ENCODE measurements at regions not wholly inside any gene's neighbourhood (a gene's known extent, or its start where the extent isn't known, plus 50 kb on each side); places are given as distances from the start of the nearest gene placed in this dataset.

DNA sequence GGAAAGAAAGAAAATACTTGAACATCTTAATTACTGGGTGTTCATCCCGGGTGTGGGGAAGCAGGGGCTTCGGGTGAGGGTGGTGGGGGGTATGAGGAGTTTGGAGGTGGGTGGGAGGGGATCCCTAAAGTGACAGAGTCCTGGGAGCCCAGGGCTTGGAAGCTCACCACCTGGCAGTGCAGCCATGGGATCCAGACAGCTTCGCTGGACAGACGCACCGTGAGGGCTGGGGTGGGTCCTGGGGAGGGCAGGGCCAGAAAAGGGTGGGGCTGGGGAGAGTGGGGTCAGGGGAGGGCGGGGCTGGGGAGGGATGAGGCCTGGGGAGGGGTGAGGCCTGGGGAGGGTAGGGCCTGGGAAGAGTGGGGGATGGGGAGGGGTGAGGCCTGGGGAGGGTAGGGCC, 127.5 kb upstream of the LPCAT1 start:
- TF ChIP-seq POLR2A (IDR thresholded peaks at IDR 0.05; ENCODE audit: low read depth, low read length): no peak
- TF ChIP-seq POLR2AphosphoS5 (IDR thresholded peaks at IDR 0.05; ENCODE audit: low read depth, low read length): no peak
- TF ChIP-seq TAF1 (IDR thresholded peaks at IDR 0.05; ENCODE audit: borderline replicate concordance, low read depth, low read length): no peak
